ENCODE measurements at regions not wholly inside any gene's neighbourhood (a gene's known extent, or its start where the extent isn't known, plus 50 kb on each side); places are given as distances from the start of the nearest gene placed in this dataset.

GRCh38 chr13:111575276-111575675 lies 254.8 kb downstream of the TEX29 start:
- TF ChIP-seq CTCF (conservative IDR thresholded peaks at IDR 0.05; ENCODE audit: low read depth, low read length) (no peak), EZH2 (IDR thresholded peaks at IDR 0.05; ENCODE audit: borderline replicate concordance, low read depth, low read length, poor library complexity, severe bottlenecking) (no peak)
